HG02642 (cell line): ENCODE measurements at regions not wholly inside any gene's neighbourhood (a gene's known extent, or its start where the extent isn't known, plus 50 kb on each side); places are given as distances from the start of the nearest gene placed in this dataset.
"Not testable (repeated sequence)": the region's sequence is repeated elsewhere in the genome, so short reads cannot be mapped to it uniquely, and the experiment has no call there.

Source experiments
- ATAC-seq: cut with Tn5 transposase; IDR thresholded peaks from one replicate; pipeline ENCODE4 v1.9.1; 2021; ENCODE audit warnings: mild to moderate bottlenecking; ENCODE audit not compliant: unreplicated experiment, poor library complexity

GRCh38 chr4:125787707-125788106 lies 473.0 kb downstream of the FAT4 start:
- ATAC-seq = no peak

- no peak for ATAC-seq
Observed at GRCh38 chr4:125789023-125789422, 474.3 kb downstream of the FAT4 start.

GRCh38 chr4:125791896-125792295 lies 477.1 kb downstream of the FAT4 start:
- no peak for ATAC-seq

- ATAC-seq = no peak
Observed at GRCh38 chr4:125794989-125795388, 480.2 kb downstream of the FAT4 start.

GRCh38 chr4:125796138-125796537 lies 481.4 kb downstream of the FAT4 start:
- ATAC-seq = no peak

- ATAC-seq = not testable (repeated sequence)
Observed at GRCh38 chr4:125797621-125798020, 482.9 kb downstream of the FAT4 start.

- no peak for ATAC-seq
Observed at GRCh38 chr4:125801373-125801772, 486.6 kb downstream of the FAT4 start.

- ATAC-seq = no peak
Observed at GRCh38 chr4:125801924-125802323, 487.2 kb downstream of the FAT4 start.

GRCh38 chr4:125808022-125808421 lies 493.3 kb downstream of the FAT4 start:
- ATAC-seq = no peak

- ATAC-seq = no peak
Observed at GRCh38 chr4:125808570-125808969, 493.8 kb downstream of the FAT4 start.

GRCh38 chr4:125811892-125812291 lies 497.1 kb downstream of the FAT4 start:
- no peak for ATAC-seq

- no peak for ATAC-seq
Observed at GRCh38 chr4:125826801-125827695, 512.3 kb downstream of the FAT4 start.

- ATAC-seq = no peak
Observed at GRCh38 chr4:125827696-125828052, 512.9 kb downstream of the FAT4 start.

- ATAC-seq = no peak
Observed at GRCh38 chr4:125828346-125828745, 513.6 kb downstream of the FAT4 start.

- no peak for ATAC-seq
Observed at GRCh38 chr4:125832161-125832560, 517.4 kb downstream of the FAT4 start.

GRCh38 chr4:125836597-125837195 lies 521.9 kb downstream of the FAT4 start:
- ATAC-seq = no peak

GRCh38 chr4:125837493-125838201 lies 522.9 kb downstream of the FAT4 start:
- ATAC-seq = no peak

- no peak for ATAC-seq
Observed at GRCh38 chr4:125838202-125838601, 523.4 kb downstream of the FAT4 start.

- no peak for ATAC-seq
Observed at GRCh38 chr4:125838924-125839323, 524.2 kb downstream of the FAT4 start.

GRCh38 chr4:125843947-125844346 lies 529.2 kb downstream of the FAT4 start:
- no peak for ATAC-seq

GRCh38 chr4:125847518-125847917 lies 532.8 kb downstream of the FAT4 start:
- ATAC-seq = no peak
